ENCODE measurements at regions not wholly inside any gene's neighbourhood (a gene's known extent, or its start where the extent isn't known, plus 50 kb on each side); places are given as distances from the start of the nearest gene placed in this dataset.

GRCh38 chr2:145290986-145291385, 771.1 kb upstream of the ZEB2 start:
- Histone ChIP-seq H3K79me2 (ENCODE audit: insufficient read depth, low read length) (no peaks in the 10 kb centered on the region), H3K4me2 (ENCODE audit: low read length) (no peak overlapping the region), H3K27ac (ENCODE audit: low read depth, low read length) (no peak overlapping the region), H2AFZ (ENCODE audit: low read depth, low read length, poor library complexity, severe bottlenecking) (no peak overlapping the region), H4K20me1 (ENCODE audit: insufficient read depth) (no peaks in the 10 kb centered on the region), H3K9me3 (ENCODE audit: control insufficient read depth in 1 of 2, insufficient read depth in 1 of 2, low read depth in 1 of 2, low read length in 2 of 2) (no peaks in the 10 kb centered on the region), H3K27me3 (ENCODE audit: insufficient read depth, low read length) (no peaks in the 10 kb centered on the region), H3K4me1 (ENCODE audit: control insufficient read depth in 1 of 2, insufficient read depth in 2 of 2, low read length in 2 of 2) (no peaks in the 10 kb centered on the region), H3K36me3 (ENCODE audit: control insufficient read depth in 1 of 2, insufficient read depth in 2 of 2, low read length in 2 of 2) (no peaks in the 10 kb centered on the region), H3K9me2 (ENCODE audit: insufficient read depth) (no peaks in the 10 kb centered on the region), H3K9ac (ENCODE audit: low read length) (no peak overlapping the region), H3K4me3 (replicated peaks in 1 of 2; ENCODE audit: low read depth in 1 of 2, low read length in 2 of 2) (no peak overlapping the region)
- ChIA-PET RAD21 (ENCODE audit: low non-redundant PET in 1 of 2, low total read pairs in 2 of 2, uncharacterized antibody in 2 of 2, unreplicated experiment in 2 of 2) (no interaction called here), CTCF (no interaction called here), POLR2A (no interaction called here)
- DNase-seq (ENCODE audit: low read depth, low spot score): no peak
- BruUV-seq (replicated peaks): no TSS peak
- no peak for TF ChIP-seq CBX3 (IDR thresholded peaks at IDR 0.05; ENCODE audit: low read depth)
- no peak for TF ChIP-seq ZFX (IDR thresholded peaks at IDR 0.05)
- TF ChIP-seq JUND (IDR thresholded peaks at IDR 0.05): no peak
- no peak for TF ChIP-seq ZBTB33 (IDR thresholded peaks at IDR 0.05; ENCODE audit: extremely low read depth, insufficient replicate concordance, low read length)
- no peak for TF ChIP-seq EGR1 (IDR thresholded peaks at IDR 0.05; ENCODE audit: low read depth)
- TF ChIP-seq EZH2 (IDR thresholded peaks at IDR 0.05): no peak
- no peak for TF ChIP-seq ZNF274 (IDR thresholded peaks at IDR 0.05; ENCODE audit: low read depth, low read length)
- no peak for TF ChIP-seq SRF (IDR thresholded peaks at IDR 0.05; ENCODE audit: low read depth)
- TF ChIP-seq ELF1 (IDR thresholded peaks at IDR 0.05; ENCODE audit: borderline replicate concordance, low read depth): no peak
- TF ChIP-seq CTCF (IDR thresholded peaks at IDR 0.05 in 2 of 3, conservative IDR thresholded peaks at IDR 0.05 in 1 of 3; ENCODE audit: borderline replicate concordance in 1 of 3, insufficient read depth in 1 of 3, low read depth in 2 of 3, low read length in 2 of 3): no peak
- TF ChIP-seq SP1 (IDR thresholded peaks at IDR 0.05; ENCODE audit: low read depth): no peak
- no peak for ATAC-seq
- intact Hi-C loops (cut with micrococcal nuclease): no loop called here
